ENCODE measurements at regions not wholly inside any gene's neighbourhood (a gene's known extent, or its start where the extent isn't known, plus 50 kb on each side); places are given as distances from the start of the nearest gene placed in this dataset.

DNA sequence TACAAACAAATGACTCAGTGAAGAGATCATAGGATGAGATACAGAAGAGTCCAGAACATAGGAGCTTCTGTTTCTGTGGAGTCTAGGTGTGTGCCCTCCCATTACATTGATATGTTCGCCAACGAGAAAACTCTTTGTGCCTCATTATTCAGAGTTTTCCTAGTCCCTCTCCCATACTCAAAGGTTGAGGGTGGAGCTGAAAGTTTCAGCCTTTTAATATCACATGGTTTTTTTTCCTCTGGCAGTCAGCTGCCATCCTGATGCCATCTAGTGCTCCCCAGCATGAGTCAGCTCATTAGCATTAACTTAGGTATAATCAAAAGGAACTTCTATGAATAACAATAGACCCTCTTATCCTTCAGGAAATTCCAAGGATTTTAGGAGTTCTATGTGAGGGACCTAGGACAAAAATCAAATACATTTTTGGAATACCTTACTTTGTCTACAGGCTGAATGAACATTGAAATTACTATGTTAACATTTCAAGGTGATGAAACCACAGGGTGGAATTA lies 559.6 kb upstream of the AMOT start:
- peaks cover 0 to 7% (median 0%) of the 10 kb centered on the region in 8 donors for H3K9me3 ChIP-seq
- H3K27ac ChIP-seq: no peak overlapping the region
- H3K4me3 ChIP-seq: no peak overlapping the region
- TF ChIP-seq, protein P1, sequence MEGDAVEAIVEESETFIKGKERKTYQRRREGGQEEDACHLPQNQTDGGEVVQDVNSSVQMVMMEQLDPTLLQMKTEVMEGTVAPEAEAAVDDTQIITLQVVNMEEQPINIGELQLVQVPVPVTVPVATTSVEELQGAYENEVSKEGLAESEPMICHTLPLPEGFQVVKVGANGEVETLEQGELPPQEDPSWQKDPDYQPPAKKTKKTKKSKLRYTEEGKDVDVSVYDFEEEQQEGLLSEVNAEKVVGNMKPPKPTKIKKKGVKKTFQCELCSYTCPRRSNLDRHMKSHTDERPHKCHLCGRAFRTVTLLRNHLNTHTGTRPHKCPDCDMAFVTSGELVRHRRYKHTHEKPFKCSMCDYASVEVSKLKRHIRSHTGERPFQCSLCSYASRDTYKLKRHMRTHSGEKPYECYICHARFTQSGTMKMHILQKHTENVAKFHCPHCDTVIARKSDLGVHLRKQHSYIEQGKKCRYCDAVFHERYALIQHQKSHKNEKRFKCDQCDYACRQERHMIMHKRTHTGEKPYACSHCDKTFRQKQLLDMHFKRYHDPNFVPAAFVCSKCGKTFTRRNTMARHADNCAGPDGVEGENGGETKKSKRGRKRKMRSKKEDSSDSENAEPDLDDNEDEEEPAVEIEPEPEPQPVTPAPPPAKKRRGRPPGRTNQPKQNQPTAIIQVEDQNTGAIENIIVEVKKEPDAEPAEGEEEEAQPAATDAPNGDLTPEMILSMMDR (IDR thresholded peaks at IDR 0.05 in 8 of 11, conservative IDR thresholded peaks at IDR 0.05 in 3 of 11): no peak
- TF ChIP-seq POLR2A (IDR thresholded peaks at IDR 0.05) (no peak), POLR2AphosphoS5 (IDR thresholded peaks at IDR 0.05) (no peak)
- 55 to 100% (median 83%) methylated on average over 2 of the region's 2 CpGs for WGBS, 5 donors
- intact Hi-C loops (cut with DNase I; ENCODE audit: low total_unique reads): no loop called here
- no peaks in the 10 kb centered on the region for H3K36me3 ChIP-seq
- H3K27me3 ChIP-seq (replicated peaks in 1 of 7): no peaks in the 10 kb centered on the region
- no peak for DNase-seq
- no peaks in the 10 kb centered on the region for H3K4me1 ChIP-seq

DNA sequence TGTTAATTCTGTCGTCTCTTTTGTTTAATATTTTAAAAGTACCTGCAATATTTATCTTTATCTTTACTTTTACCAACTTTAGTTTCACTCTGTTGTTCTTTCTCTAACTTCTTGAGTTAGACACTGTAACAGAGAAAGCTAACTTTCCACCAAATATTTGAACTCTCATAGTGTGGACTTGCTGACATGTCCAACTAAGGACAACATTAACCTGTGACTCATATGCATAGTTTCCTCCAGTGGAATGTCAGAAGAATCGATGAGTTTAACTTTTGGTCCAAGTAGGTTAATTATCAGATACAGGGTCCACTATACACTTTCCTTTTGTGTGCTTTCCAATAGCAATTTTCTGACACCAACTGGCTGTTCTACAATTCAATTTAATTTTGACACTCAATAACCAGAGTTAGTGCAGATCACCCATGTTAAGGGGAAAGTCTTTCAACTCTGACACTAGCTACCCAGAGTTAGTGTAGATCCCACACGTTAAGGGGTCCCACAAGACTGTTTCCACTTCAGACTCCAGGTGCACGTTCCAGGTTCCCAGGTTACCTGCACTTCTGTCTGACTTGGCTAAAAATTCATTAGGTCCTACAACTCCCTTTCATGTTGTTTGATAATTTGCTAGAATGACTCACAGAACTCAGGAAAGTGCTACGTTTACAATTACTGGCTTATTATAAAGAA lies 559.0 kb upstream of the AMOT start:
- Histone ChIP-seq H3K4me3 (no peak overlapping the region), H3K9me3 (peaks cover 0 to 7% (median 0%) of the 10 kb centered on the region in 8 donors), H3K4me1 (no peaks in the 10 kb centered on the region), H3K36me3 (no peaks in the 10 kb centered on the region), H3K27ac (no peak overlapping the region), H3K27me3 (replicated peaks in 1 of 7) (no peaks in the 10 kb centered on the region)
- DNase-seq: no peak
- intact Hi-C loops (cut with DNase I; ENCODE audit: low total_unique reads): no loop called here
- WGBS, 5 donors: 61 to 85% (median 71%) methylated on average over 5 of the region's 5 CpGs
- TF ChIP-seq, protein P1 (IDR thresholded peaks at IDR 0.05 in 8 of 11, conservative IDR thresholded peaks at IDR 0.05 in 3 of 11): no peak
- no peak for TF ChIP-seq POLR2AphosphoS5 (IDR thresholded peaks at IDR 0.05)
- no peak for TF ChIP-seq POLR2A (IDR thresholded peaks at IDR 0.05)

DNA sequence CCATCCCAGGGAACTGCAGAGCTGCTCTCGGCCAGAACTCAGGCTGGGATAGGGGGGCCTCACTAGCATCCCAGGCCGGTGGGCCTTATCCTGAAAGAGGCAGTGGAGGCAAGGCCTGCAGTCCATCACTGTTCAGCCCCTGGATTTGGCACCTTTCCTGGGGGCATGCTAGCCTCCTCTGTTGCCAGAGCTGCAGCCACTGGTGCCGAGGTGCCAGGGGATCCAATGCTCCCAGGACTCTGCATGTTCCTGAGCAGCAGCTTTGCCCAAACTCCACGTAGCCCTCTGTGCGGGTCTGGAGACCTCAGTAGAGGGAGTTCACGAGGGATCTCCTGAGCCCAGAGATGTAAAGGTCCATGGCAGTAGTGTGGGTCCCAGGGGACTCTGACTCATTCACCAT lies 551.7 kb upstream of the AMOT start:
- no peaks in the 10 kb centered on the region for H3K27me3 ChIP-seq (replicated peaks in 1 of 7)
- intact Hi-C loops (cut with DNase I; ENCODE audit: low total_unique reads): no loop called here
- no peaks in the 10 kb centered on the region for H3K36me3 ChIP-seq
- H3K27ac ChIP-seq: no peak overlapping the region
- H3K4me1 ChIP-seq: no peaks in the 10 kb centered on the region
- peaks cover 0 to 10% (median 0%) of the 10 kb centered on the region in 8 donors for H3K9me3 ChIP-seq
- TF ChIP-seq, protein P1 (IDR thresholded peaks at IDR 0.05 in 8 of 11, conservative IDR thresholded peaks at IDR 0.05 in 3 of 11): no peak
- TF ChIP-seq POLR2A (IDR thresholded peaks at IDR 0.05): no peak
- no peak for TF ChIP-seq POLR2AphosphoS5 (IDR thresholded peaks at IDR 0.05)
- peak; percentile 60 for DNase-seq
- H3K4me3 ChIP-seq: no peak overlapping the region
- 61 to 93% (median 82%) methylated on average over 5 to 6 of the region's 6 CpGs; no CpG with 5 or more reads in 1 of the 5 donors for WGBS, 5 donors

DNA sequence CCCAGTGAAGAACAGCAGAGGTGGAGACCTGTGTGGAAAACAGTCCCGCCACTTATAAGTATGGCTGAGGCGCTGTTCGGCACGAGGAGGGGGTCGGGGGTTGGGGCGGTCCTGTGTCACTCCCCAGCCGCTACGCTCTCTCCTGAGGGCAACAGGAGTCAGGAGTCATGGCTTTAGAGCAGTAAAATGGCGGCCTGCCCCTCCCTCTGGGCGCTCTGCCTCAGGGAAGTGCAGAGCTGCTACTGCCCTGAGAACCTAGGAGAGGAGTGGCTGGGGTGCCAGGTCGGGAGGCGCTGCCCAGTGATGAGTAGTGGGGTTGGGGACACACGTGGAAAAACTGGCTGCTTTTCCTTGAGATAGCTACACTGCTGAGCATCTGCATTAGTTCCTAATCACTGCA lies 551.2 kb upstream of the AMOT start:
- H3K36me3 ChIP-seq: no peaks in the 10 kb centered on the region
- no peak overlapping the region for H3K4me3 ChIP-seq
- peak; percentile 57 for DNase-seq
- peaks cover 0 to 10% (median 0%) of the 10 kb centered on the region in 8 donors for H3K9me3 ChIP-seq
- no peaks in the 10 kb centered on the region for H3K27me3 ChIP-seq (replicated peaks in 1 of 7)
- WGBS, 5 donors: 82 to 94% (median 87%) methylated on average over 4 to 13 of the region's 13 CpGs
- intact Hi-C loops (cut with DNase I; ENCODE audit: low total_unique reads): no loop called here
- TF ChIP-seq, protein P1 (IDR thresholded peaks at IDR 0.05 in 8 of 11, conservative IDR thresholded peaks at IDR 0.05 in 3 of 11): no peak
- TF ChIP-seq POLR2AphosphoS5 (IDR thresholded peaks at IDR 0.05) (no peak), POLR2A (IDR thresholded peaks at IDR 0.05) (no peak)
- no peak overlapping the region for H3K27ac ChIP-seq
- no peaks in the 10 kb centered on the region for H3K4me1 ChIP-seq
